Peyer's patch (tissue), 4 donors: ENCODE measurements at regions not wholly inside any gene's neighbourhood (a gene's known extent, or its start where the extent isn't known, plus 50 kb on each side); places are given as distances from the start of the nearest gene placed in this dataset.

Experiments used
- DNase-seq, 3 donors: peaks; one replicate each; pipeline ENCODE4 v3.0.0-alpha.2; 2017 to 2019
- H3K27ac ChIP-seq, 4 donors: fragments of 200-600 bp; sonication (generic); one replicate each; pipeline ENCODE4 v1.5.1; 2016 to 2019
- H3K27me3 ChIP-seq, 2 donors: fragments of 200-600 bp; sonication (generic); one replicate each; pipeline ENCODE4 v1.5.1; 2019
- H3K36me3 ChIP-seq, 3 donors: fragments of 200-600 bp; sonication (generic); one replicate each; pipeline ENCODE4 v1.5.1; 2016 to 2019
- H3K4me1 ChIP-seq, 4 donors: fragments of 200-600 bp; sonication (generic); one replicate each; pipeline ENCODE4 v1.5.1; 2016 to 2019
- H3K4me3 ChIP-seq, 4 donors: fragments of 200-600 bp; sonication (generic); 1 replicate in 3 of 4; 2 replicates in 1 of 4; pipeline ENCODE4 v1.5.1; 2016 to 2019; ENCODE audit warnings: mild to moderate bottlenecking in 1 of 4
- H3K9me3 ChIP-seq, 4 donors: fragments of 200-600 bp; sonication (generic); one replicate each; pipeline ENCODE4 v1.5.1; 2016 to 2019; ENCODE audit warnings: mild to moderate bottlenecking in 1 of 4
- POLR2A ChIP-seq, 2 donors: fragments of 450-650 bp; IDR thresholded peaks; one replicate each; pipeline ENCODE4 v1.5.1; 2017; ENCODE audit warnings: antibody characterized with exemption in 2 of 2, mild to moderate bottlenecking in 2 of 2, moderate library complexity in 2 of 2
- TF ChIP-seq, protein P1 (sequence below), 6 experiments: fragments of 450-650 bp in 4 of 6; fragments of 200-600 bp in 2 of 6; sonication (generic) in 1 of 6; IDR thresholded peaks; one replicate each; pipeline ENCODE4 v1.5.1; 2017 to 2019; ENCODE audit warnings: antibody characterized with exemption in 6 of 6, mild to moderate bottlenecking in 3 of 6, moderate library complexity in 1 of 6

GRCh38 chr5:21142791-21143190 lies 1154.8 kb upstream of the CDH18 start:
- TF ChIP-seq, protein P1, sequence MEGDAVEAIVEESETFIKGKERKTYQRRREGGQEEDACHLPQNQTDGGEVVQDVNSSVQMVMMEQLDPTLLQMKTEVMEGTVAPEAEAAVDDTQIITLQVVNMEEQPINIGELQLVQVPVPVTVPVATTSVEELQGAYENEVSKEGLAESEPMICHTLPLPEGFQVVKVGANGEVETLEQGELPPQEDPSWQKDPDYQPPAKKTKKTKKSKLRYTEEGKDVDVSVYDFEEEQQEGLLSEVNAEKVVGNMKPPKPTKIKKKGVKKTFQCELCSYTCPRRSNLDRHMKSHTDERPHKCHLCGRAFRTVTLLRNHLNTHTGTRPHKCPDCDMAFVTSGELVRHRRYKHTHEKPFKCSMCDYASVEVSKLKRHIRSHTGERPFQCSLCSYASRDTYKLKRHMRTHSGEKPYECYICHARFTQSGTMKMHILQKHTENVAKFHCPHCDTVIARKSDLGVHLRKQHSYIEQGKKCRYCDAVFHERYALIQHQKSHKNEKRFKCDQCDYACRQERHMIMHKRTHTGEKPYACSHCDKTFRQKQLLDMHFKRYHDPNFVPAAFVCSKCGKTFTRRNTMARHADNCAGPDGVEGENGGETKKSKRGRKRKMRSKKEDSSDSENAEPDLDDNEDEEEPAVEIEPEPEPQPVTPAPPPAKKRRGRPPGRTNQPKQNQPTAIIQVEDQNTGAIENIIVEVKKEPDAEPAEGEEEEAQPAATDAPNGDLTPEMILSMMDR (IDR thresholded peaks at IDR 0.05), result no peak
- Histone ChIP-seq H3K4me3 (no peak overlapping the region), H3K36me3 (no peaks in the 10 kb centered on the region), H3K9me3 (peaks cover 0 to 2% (median 0%) of the 10 kb centered on the region in 4 donors), H3K27ac (no peak overlapping the region), H3K4me1 (no peaks in the 10 kb centered on the region), H3K27me3 (no peaks in the 10 kb centered on the region)
- DNase-seq, result no peak

GRCh38 chr5:21140987-21141386 lies 1153.0 kb upstream of the CDH18 start:
- Histone ChIP-seq H3K27ac (no peak overlapping the region), H3K27me3 (no peaks in the 10 kb centered on the region), H3K4me3 (no peak overlapping the region), H3K4me1 (no peaks in the 10 kb centered on the region), H3K36me3 (no peaks in the 10 kb centered on the region), H3K9me3 (peaks cover 0 to 2% (median 0%) of the 10 kb centered on the region in 4 donors)
- DNase-seq, result no peak
- TF ChIP-seq, protein P1 (IDR thresholded peaks at IDR 0.05), result no peak
- TF ChIP-seq POLR2A (IDR thresholded peaks at IDR 0.05), result no peak

DNA sequence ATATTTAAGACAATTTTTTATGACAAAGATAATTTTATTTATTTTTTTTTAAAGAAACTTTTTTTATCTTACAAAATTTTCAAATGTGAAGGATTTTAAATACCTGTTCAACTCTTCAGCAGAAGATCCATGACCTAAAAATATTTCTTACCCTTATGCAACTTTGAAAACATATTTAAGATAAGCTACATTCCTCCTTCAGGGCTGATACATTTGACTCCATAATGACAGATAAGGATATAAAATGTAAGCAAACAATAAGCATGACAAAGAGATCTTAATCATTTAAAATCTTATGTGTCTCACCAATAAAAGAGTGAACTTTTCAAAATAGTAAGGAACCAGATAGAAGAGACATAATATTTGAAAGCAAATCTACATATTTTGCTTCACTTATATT lies 1138.2 kb upstream of the CDH18 start:
- no peaks in the 10 kb centered on the region for H3K36me3 ChIP-seq
- DNase-seq, result no peak
- no peak overlapping the region for H3K4me3 ChIP-seq
- H3K27me3 ChIP-seq, result no peaks in the 10 kb centered on the region
- H3K27ac ChIP-seq, result no peak overlapping the region
- no peaks in the 10 kb centered on the region for H3K4me1 ChIP-seq
- TF ChIP-seq POLR2A (IDR thresholded peaks at IDR 0.05), result no peak
- TF ChIP-seq, protein P1 (IDR thresholded peaks at IDR 0.05), result no peak
- H3K9me3 ChIP-seq, result no peaks in the 10 kb centered on the region

- no peaks in the 10 kb centered on the region for H3K9me3 ChIP-seq
- no peaks in the 10 kb centered on the region for H3K27me3 ChIP-seq
- DNase-seq, result no peak
- no peaks in the 10 kb centered on the region for H3K4me1 ChIP-seq
- TF ChIP-seq POLR2A (IDR thresholded peaks at IDR 0.05), result no peak
- TF ChIP-seq, protein P1 (IDR thresholded peaks at IDR 0.05), result no peak
- no peaks in the 10 kb centered on the region for H3K36me3 ChIP-seq
- no peak overlapping the region for H3K27ac ChIP-seq
- no peak overlapping the region for H3K4me3 ChIP-seq
Observed at GRCh38 chr5:21125238-21125983, 1137.4 kb upstream of the CDH18 start.

GRCh38 chr5:21121213-21121612 lies 1133.2 kb upstream of the CDH18 start:
- no peak overlapping the region for H3K4me3 ChIP-seq
- no peaks in the 10 kb centered on the region for H3K9me3 ChIP-seq
- no peaks in the 10 kb centered on the region for H3K36me3 ChIP-seq
- no peaks in the 10 kb centered on the region for H3K4me1 ChIP-seq
- H3K27ac ChIP-seq, result no peak overlapping the region
- DNase-seq, result no peak
- no peaks in the 10 kb centered on the region for H3K27me3 ChIP-seq
- no peak for TF ChIP-seq POLR2A (IDR thresholded peaks at IDR 0.05)
- TF ChIP-seq, protein P1 (IDR thresholded peaks at IDR 0.05), result no peak
